NCI-H1048 (cell line): ENCODE measurements at regions not wholly inside any gene's neighbourhood (a gene's known extent, or its start where the extent isn't known, plus 50 kb on each side); places are given as distances from the start of the nearest gene placed in this dataset.
"Not testable (repeated sequence)": the region's sequence is repeated elsewhere in the genome, so short reads cannot be mapped to it uniquely, and the experiment has no call there.

ENCODE experiments used
- DNase-seq: peaks from one replicate; lab custom pipeline; 2025; lab: John Stamatoyannopoulos, UW

- no peak for DNase-seq
These were observed 855.6 kb downstream of the EFNB2 start for GRCh38 chr13:105679838-105680237.

- DNase-seq: no peak
These were observed 857.4 kb downstream of the EFNB2 start for GRCh38 chr13:105678072-105678471.

- no peak for DNase-seq
These were observed 862.6 kb downstream of the EFNB2 start for GRCh38 chr13:105672881-105673280.

- DNase-seq: not testable (repeated sequence)
These were observed 864.3 kb downstream of the EFNB2 start for GRCh38 chr13:105671131-105671530.

- DNase-seq: no peak
These were observed 865.1 kb downstream of the EFNB2 start for GRCh38 chr13:105670179-105670990.

GRCh38 chr13:105665284-105665683, 870.2 kb downstream of the EFNB2 start:
- no peak for DNase-seq

- no peak for DNase-seq
These were observed 872.3 kb downstream of the EFNB2 start for GRCh38 chr13:105663182-105663581.

GRCh38 chr13:105660561-105660960, 874.9 kb downstream of the EFNB2 start:
- no peak for DNase-seq

GRCh38 chr13:105658431-105658830, 877.0 kb downstream of the EFNB2 start:
- DNase-seq: no peak

- DNase-seq: no peak
These were observed 880.4 kb downstream of the EFNB2 start for GRCh38 chr13:105655046-105655445.

GRCh38 chr13:105643966-105644365, 891.5 kb downstream of the EFNB2 start:
- no peak for DNase-seq

- no peak for DNase-seq
These were observed 892.9 kb downstream of the EFNB2 start for GRCh38 chr13:105642511-105642958.

- no peak for DNase-seq
These were observed 894.3 kb downstream of the EFNB2 start for GRCh38 chr13:105641121-105641520.

GRCh38 chr13:105638426-105638825, 897.0 kb downstream of the EFNB2 start:
- DNase-seq: no peak

- DNase-seq: no peak
These were observed 901.4 kb downstream of the EFNB2 start for GRCh38 chr13:105634059-105634458.

- DNase-seq: no peak
These were observed 905.0 kb downstream of the EFNB2 start for GRCh38 chr13:105630431-105630830.

- DNase-seq: no peak
These were observed 908.2 kb downstream of the EFNB2 start for GRCh38 chr13:105627270-105627669.

- DNase-seq: no peak
These were observed 909.8 kb downstream of the EFNB2 start for GRCh38 chr13:105625691-105626090.

- DNase-seq: no peak
These were observed 919.0 kb downstream of the EFNB2 start for GRCh38 chr13:105616333-105617075.

- DNase-seq: no peak
These were observed 922.9 kb downstream of the EFNB2 start for GRCh38 chr13:105612541-105612940.

GRCh38 chr13:105611424-105611823, 924.0 kb downstream of the EFNB2 start:
- no peak for DNase-seq

GRCh38 chr13:105608104-105608503, 927.4 kb downstream of the EFNB2 start:
- no peak for DNase-seq

GRCh38 chr13:105607426-105607825, 928.0 kb downstream of the EFNB2 start:
- DNase-seq: no peak
